T47D (cell line): ENCODE measurements at regions not wholly inside any gene's neighbourhood (a gene's known extent, or its start where the extent isn't known, plus 50 kb on each side); places are given as distances from the start of the nearest gene placed in this dataset.
A peak's percentile ranks its signal among the peaks of the same experiment; 100 is the strongest.

ENCODE experiments used
- DNase-seq, 2 experiments: peaks; one replicate each; pipeline versions ENCODE4 v3.0.0 to v3.0.0-alpha.2; 2011 to 2012; ENCODE audit warnings: low read depth in 1 of 2, low spot score in 1 of 2
- JUND ChIP-seq: IDR thresholded peaks from 2 replicates; pipeline ENCODE4 v1.6.1; 2012; ENCODE audit warnings: low read depth
- in situ Hi-C: cut with HindIII; loops from 2 replicates; pipeline ENCODE4 v1.10.0; 2016; ENCODE audit warnings: low sequenced_read_pairs, low pct_unique_long_range_greater_than_20kb

DNA sequence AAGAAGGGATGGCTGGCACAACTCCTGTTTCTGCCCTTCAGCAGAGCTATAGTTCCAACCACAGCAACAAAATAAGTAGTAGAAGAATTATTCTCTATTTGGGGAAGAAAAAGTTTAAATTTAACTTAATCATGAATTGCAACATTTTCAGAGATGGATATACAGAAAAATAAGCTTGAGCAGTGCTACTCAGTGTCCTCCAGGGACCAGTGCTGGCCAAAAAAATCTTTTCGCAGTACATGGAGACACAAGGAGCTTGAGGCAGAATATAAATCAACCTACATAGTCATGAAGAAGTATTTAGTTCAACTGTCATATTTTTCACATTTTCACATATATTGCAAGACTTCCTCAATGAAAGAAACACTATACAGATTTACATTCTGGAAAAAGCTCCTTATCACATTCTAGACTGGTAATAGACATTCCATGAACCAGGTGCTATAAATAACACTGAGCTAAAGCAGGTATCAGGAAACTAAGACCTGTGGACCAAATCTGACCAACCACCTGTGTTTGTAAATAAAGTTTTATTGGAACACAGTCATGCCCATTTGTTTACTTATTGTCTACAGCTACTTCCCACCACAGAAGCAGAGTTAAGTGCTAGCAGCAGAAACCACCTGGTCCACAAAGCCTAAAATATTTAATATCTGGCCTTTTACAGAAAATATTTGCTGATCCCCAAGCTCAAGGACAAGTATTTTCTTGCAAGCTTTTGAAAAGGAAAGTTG, 101.9 kb downstream of the RGS21 start:
- no peak for DNase-seq
- in situ Hi-C loops, result no loop called here
- TF ChIP-seq JUND, result no peak

DNA sequence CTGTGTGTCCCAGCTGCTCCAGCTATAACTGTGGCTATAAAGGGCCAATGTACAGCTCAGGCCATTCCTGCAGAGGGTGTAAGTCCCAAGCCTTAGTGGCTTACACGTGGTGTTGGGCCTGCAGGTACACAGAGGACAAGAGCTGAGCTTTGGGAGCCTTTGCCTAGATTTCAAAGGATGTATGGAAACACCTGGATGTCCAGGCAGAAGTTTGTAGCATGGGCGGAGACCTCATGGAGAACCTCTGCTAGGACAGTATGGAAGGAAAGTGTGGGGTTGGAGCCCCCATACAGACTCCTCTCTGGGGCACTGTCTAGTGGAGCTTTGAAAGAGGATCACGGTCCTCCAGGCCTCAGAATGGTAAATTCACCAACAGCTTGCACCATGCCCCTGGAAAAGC, 113.9 kb downstream of the RGS21 start:
- no peak for TF ChIP-seq JUND
- in situ Hi-C loops, result no loop called here
- no peak for DNase-seq

DNA sequence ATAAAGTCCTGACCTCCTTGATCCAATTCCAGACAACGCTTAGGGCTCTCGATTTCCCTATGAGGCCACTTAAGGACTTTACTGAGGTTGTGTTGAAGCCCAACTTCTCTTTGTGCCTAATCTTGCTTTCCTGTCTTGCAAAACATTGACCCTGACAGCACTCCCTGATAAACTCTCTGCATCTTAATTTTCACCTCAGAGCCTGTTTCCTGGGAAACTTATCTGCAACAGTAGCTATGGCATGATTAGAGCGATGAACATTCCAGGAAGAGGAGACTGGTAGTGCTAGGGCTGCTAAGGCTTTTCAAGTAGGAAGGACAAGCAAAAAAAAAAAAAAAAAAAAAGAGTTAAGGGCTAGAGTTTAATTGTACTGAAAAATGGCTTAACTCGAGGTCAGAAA, 118.9 kb downstream of the RGS21 start:
- in situ Hi-C loops, result no loop called here
- no peak for DNase-seq
- TF ChIP-seq JUND, result no peak

DNA sequence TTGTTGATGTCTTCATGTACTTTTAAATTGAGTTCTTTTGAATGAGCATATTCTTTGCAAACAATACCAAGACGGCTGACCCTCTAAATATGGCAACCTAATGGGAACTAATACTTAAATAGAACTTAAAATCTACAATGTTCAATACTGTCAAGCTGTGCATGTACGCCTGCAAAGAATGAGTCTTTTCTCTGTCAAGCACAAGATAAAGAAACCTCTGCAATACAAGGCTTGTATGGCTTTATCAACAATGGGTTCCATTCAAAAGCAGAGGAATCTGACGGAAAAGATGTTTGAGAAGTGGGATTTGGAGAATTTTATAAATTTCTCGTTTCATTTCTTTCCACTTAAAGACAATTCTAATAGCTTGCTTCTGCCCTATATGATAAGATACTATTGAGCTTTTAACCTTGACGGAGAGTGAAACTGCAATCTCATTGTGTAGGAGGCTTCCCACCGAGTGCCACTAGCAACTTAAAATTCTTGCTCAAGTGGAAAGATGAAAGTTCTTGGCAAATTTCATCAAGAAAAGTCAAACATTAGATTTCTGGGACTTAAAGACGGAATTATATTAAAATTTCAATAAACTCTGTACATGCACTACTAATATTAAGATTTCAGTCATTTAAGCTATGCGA, 119.8 kb downstream of the RGS21 start:
- no peak for TF ChIP-seq JUND
- in situ Hi-C loops, result no loop called here
- DNase-seq, result no peak

- TF ChIP-seq JUND, result no peak
- no peak for DNase-seq
- in situ Hi-C loops, result no loop called here
These were observed 121.9 kb downstream of the RGS21 start for GRCh38 chr1:192438737-192439136.

DNA sequence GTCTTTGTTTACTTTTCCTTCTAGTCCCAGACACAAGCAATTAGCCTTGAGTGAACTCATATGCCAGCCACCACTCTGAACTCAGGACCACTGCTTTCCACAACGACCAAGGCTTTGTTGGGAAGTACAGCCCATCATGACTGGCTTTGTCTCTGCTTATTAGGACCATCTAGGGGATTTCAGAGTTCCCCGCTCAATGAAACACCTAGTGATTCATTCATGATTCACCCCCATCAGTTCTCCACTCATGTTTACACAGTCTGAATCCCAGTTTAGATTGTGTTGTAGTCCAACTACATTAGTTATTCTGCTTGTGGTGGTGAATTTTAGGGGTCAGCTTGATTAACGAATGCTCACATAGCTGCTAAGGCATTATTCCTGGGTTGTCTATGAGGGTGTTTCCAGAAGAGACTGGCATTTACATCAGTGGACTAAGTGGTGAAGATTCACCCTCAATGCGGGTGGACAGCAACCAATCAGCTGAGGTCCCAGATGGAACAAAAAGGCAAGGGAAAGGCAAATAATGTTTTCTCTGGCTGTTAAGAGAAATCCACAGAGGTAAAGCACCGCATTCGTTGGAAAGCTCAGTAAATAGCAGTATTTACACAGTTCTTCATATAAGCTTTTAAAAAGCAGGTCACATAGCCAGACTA, 122.7 kb downstream of the RGS21 start:
- in situ Hi-C loops, result no loop called here
- DNase-seq, result no peak
- no peak for TF ChIP-seq JUND

DNA sequence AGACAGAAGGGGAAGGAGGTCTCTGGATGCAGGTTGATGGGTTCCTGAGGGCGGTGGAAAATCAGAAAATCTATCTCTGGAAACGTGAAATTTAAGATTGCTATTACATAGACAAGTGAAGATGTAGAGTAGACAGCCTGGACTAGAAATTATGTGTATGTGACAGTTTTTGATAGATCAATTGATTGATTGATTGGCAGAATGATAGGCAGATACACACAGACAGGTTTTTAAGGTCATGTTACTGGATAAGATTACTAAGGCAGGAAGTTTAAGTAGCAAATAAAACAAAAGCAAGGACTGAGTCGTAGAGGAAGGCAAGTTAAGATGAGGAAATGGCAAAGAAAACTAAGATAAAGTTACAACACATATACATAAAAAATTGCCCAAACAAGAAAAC, 124.7 kb downstream of the RGS21 start:
- no peak for TF ChIP-seq JUND
- in situ Hi-C loops, result no loop called here
- no peak for DNase-seq

DNA sequence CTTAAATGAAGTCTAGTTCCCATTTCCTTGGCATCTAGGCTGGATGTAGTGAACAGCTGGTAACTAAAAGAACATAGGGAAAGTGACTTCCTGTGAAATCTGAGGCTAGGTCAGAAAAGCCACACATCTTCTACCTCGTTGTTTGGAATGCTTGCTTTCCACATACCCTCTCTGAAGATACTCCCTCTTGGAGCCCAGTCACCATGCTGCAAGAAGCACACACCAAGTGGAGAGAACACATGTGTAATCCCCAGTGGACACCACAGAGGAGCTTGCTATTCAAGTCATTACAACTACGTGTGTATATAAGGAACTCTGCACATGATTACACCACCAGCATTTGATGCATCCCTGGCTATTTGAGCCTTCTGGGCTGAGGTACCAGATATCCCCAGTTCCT, 125.9 kb downstream of the RGS21 start:
- no peak for DNase-seq
- no peak for TF ChIP-seq JUND

DNA sequence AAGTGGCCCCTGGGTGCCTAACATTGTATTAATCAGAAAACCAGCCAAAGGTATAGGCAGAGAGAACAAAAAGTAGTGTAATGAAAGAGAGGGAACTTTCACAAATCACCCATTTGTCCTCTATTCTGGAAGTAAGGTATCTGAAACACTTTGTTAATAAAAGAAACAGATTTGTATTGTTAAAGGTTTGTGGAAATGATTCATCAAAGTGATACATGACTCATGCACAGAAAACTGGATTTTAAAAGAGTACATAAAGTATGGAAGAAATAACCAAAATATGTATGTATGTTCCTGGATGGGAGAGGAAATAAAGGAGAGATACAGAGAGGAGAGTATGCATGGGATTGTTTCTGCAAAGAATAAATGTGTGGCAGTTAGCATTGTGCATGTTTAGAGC, 126.8 kb downstream of the RGS21 start:
- TF ChIP-seq JUND, result no peak
- DNase-seq, result no peak
- in situ Hi-C loops, result no loop called here

More for the DNA sequence above, 125.9 kb downstream of the RGS21 start:
- in situ Hi-C loops, result no loop called here

DNA sequence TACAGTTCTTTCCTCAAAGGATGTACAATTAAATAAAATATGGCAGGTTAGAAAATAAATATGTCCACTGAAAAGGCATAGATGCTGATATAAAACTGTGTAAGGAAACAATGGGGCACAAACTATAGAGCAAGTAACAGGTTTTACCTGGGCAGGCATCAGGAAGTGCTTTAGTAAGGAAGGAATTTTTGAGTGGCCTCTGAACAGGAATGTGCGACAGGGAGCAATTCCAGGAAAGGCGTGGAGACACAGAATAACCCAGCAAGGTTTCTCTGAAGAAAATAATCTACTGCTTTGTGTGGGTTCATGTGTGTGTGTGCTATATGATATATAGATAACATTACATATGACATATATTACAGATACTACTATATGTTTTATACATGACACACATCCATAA, 128.4 kb downstream of the RGS21 start:
- TF ChIP-seq JUND, result no peak

GRCh38 chr1:192445839-192446489, 129.2 kb downstream of the RGS21 start:
- in situ Hi-C loops, result no loop called here
- peak; percentile 13 to 62 for DNase-seq
- no peak for TF ChIP-seq JUND

More for the DNA sequence above, 128.4 kb downstream of the RGS21 start:
- DNase-seq, result peak in 1 of 2 experiments; percentile 14
- in situ Hi-C loops, result no loop called here

DNA sequence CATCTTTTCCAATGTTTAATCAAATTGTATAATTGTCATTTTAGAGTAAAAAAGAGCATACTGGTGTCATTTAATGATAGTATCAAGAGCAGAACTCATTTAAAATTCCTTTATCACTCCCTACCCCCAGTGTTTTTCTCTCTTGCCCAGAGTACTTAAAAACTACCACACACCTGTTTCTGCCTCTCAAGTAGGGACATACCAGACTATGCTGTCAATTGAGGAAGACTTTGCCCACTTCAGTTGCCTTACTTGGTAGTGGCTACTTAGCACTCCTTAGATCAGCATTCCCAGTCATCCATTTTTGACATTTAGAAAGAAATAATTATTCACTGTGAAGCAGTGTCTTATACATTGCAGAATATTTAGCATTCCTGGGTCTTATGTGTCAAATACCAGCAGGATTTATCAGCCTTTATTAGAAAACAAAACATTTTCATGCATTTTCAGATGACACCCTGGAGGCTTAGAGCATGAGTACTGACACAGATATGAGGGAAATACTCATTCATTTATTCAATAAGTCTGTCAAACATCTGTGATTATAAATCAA, 127.5 kb upstream of the RGS1 start:
- DNase-seq, result no peak
- TF ChIP-seq JUND, result no peak
- in situ Hi-C loops, result no loop called here
